PFSK-1 (cell line): ENCODE measurements at regions not wholly inside any gene's neighbourhood (a gene's known extent, or its start where the extent isn't known, plus 50 kb on each side); places are given as distances from the start of the nearest gene placed in this dataset.

ENCODE experiments used
- POLR2AphosphoS5 ChIP-seq: IDR thresholded peaks from 2 replicates; pipeline ENCODE4 v1.6.1; 2012; ENCODE audit warnings: low read depth, mild to moderate bottlenecking, control low read depth, low read length, moderate library complexity
- SIN3A ChIP-seq: IDR thresholded peaks from 2 replicates; pipeline ENCODE4 v1.6.1; 2012; ENCODE audit warnings: mild to moderate bottlenecking, low read length, moderate library complexity, borderline replicate concordance; ENCODE audit not compliant: insufficient read depth
- TAF1 ChIP-seq: IDR thresholded peaks from 2 replicates; pipeline ENCODE4 v1.6.1; 2012; ENCODE audit warnings: low read length, control low read depth, borderline replicate concordance; ENCODE audit not compliant: insufficient read depth
- TF ChIP-seq, protein P1 (sequence below), 2 experiments: IDR thresholded peaks; 2 replicates each; pipeline versions ENCODE4 v1.6.1 to v1.8.0; 2011 to 2012; ENCODE audit warnings: low read depth in 2 of 2, low read length in 2 of 2, control low read depth in 1 of 2, inconsistent platforms in 1 of 2, mild to moderate bottlenecking in 1 of 2, moderate library complexity in 1 of 2; ENCODE audit not compliant: insufficient read depth in 1 of 2

DNA sequence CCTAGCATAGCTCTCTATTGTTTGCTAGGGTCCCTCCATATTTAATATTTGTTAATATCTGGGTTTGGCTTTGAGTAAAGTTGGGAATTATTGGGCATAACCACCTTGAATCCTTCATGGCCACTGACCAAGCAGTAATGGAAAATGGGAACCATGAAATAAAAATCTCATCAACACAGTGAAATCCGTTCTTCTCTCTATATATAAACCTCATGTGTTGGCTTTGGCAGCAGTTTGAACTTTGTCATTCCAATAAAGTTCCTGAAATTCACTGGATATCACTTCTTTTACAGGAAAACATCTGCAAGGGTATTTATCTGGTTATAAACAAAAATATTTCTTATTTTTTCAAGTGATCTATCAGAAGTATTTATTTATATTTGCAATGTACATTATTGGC lies 93.0 kb upstream of the MPDZ start:
- TF ChIP-seq, protein P1, sequence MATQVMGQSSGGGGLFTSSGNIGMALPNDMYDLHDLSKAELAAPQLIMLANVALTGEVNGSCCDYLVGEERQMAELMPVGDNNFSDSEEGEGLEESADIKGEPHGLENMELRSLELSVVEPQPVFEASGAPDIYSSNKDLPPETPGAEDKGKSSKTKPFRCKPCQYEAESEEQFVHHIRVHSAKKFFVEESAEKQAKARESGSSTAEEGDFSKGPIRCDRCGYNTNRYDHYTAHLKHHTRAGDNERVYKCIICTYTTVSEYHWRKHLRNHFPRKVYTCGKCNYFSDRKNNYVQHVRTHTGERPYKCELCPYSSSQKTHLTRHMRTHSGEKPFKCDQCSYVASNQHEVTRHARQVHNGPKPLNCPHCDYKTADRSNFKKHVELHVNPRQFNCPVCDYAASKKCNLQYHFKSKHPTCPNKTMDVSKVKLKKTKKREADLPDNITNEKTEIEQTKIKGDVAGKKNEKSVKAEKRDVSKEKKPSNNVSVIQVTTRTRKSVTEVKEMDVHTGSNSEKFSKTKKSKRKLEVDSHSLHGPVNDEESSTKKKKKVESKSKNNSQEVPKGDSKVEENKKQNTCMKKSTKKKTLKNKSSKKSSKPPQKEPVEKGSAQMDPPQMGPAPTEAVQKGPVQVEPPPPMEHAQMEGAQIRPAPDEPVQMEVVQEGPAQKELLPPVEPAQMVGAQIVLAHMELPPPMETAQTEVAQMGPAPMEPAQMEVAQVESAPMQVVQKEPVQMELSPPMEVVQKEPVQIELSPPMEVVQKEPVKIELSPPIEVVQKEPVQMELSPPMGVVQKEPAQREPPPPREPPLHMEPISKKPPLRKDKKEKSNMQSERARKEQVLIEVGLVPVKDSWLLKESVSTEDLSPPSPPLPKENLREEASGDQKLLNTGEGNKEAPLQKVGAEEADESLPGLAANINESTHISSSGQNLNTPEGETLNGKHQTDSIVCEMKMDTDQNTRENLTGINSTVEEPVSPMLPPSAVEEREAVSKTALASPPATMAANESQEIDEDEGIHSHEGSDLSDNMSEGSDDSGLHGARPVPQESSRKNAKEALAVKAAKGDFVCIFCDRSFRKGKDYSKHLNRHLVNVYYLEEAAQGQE (IDR thresholded peaks at IDR 0.05; ENCODE audit: insufficient read depth in 1 of 2, low read depth in 2 of 2, low read length in 2 of 2) = no peak
- TF ChIP-seq POLR2AphosphoS5 (no peak), TAF1 (no peak), SIN3A (no peak)
